SK-N-SH (cell line): ENCODE measurements at regions not wholly inside any gene's neighbourhood (a gene's known extent, or its start where the extent isn't known, plus 50 kb on each side); places are given as distances from the start of the nearest gene placed in this dataset.

Source experiments
- CTCF ChIA-PET: fragments of 300-600, 350-600 bp; formaldehyde crosslinking; extraction: SDS; loops from one replicate; lab custom pipeline; 2021; lab: Yijun Ruan, JAX
- POLR2A ChIA-PET: fragments of 350-600 bp; sonication (Branson Sonifier 250); formaldehyde crosslinking; extraction: SDS; loops from one replicate; lab custom pipeline; 2020; ENCODE audit warnings: antibody characterized with exemption, inconsistent platforms; lab: Yijun Ruan, JAX
- DNase-seq: peaks from one replicate; pipeline ENCODE4 v3.0.0; 2012
- H2AFZ ChIP-seq: fragments of 200-600 bp; sonication (generic); 2 replicates; pipeline ENCODE4 v1.8.1; 2016; ENCODE audit warnings: antibody characterized with exemption, mild to moderate bottlenecking, low read depth
- H3F3A ChIP-seq: fragments of 200-600 bp; sonication (generic); replicated peaks from 2 replicates; pipeline ENCODE3; 2016; ENCODE audit warnings: antibody characterized with exemption, mild to moderate bottlenecking; ENCODE audit not compliant: insufficient read depth
- H3K27ac ChIP-seq, 2 experiments: fragments of 200-500 bp in 1 of 2; fragments of 200-600 bp in 1 of 2; sonication (Bioruptor generic) in 1 of 2; sonication (generic), shearing (Covaris generic) in 1 of 2; 2 replicates each; pipeline versions ENCODE4 v1.5.1 to v1.6.1; 2014 to 2016; ENCODE audit warnings: low read depth in 2 of 2, inconsistent platforms in 1 of 2, low read length in 1 of 2, mild to moderate bottlenecking in 1 of 2, mixed read lengths in 1 of 2
- H3K27me3 ChIP-seq: fragments of 200-600 bp; sonication (generic), shearing (Covaris generic); 2 replicates; pipeline ENCODE4 v1.6.1; 2016; ENCODE audit warnings: mixed run types; ENCODE audit not compliant: insufficient read depth
- H3K36me3 ChIP-seq, 2 experiments: fragments of 200-500 bp in 1 of 2; fragments of 200-600 bp in 1 of 2; sonication (Bioruptor generic) in 1 of 2; sonication (generic) in 1 of 2; replicated peaks in 1 of 2; 2 replicates each; pipeline versions ENCODE3 to v1.5.1; 2014 to 2016; ENCODE audit warnings: low read length in 1 of 2, mild to moderate bottlenecking in 1 of 2; ENCODE audit not compliant: insufficient read depth in 2 of 2, control insufficient read depth in 1 of 2
- H3K4me1 ChIP-seq, 2 experiments: fragments of 200-500 bp in 1 of 2; fragments of 200-600 bp in 1 of 2; sonication (Bioruptor generic) in 1 of 2; sonication (generic), shearing (Covaris generic) in 1 of 2; 2 replicates each; pipeline versions ENCODE4 v1.5.1 to v1.6.1; 2014 to 2016; ENCODE audit warnings: low read depth in 1 of 2, low read length in 1 of 2, mixed run types in 1 of 2; ENCODE audit not compliant: insufficient read depth in 2 of 2, control insufficient read depth in 1 of 2
- H3K4me2 ChIP-seq: fragments of 200-600 bp; sonication (generic), shearing (Covaris generic); 2 replicates; pipeline ENCODE4 v1.6.1; 2017; ENCODE audit warnings: mixed run types
- H3K4me3 ChIP-seq, 2 experiments: fragments of 200-500 bp in 1 of 2; fragments of 200-600 bp in 1 of 2; sonication (Bioruptor generic) in 1 of 2; sonication (generic), shearing (Covaris generic) in 1 of 2; 2 replicates each; pipeline versions ENCODE4 v1.5.1 to v1.8.1; 2014 to 2016; ENCODE audit warnings: low read depth in 2 of 2, inconsistent platforms in 1 of 2, low read length in 1 of 2, mild to moderate bottlenecking in 1 of 2, mixed read lengths in 1 of 2, moderate library complexity in 1 of 2
- H3K79me2 ChIP-seq: fragments of 200-600 bp; sonication (generic); 2 replicates; pipeline ENCODE4 v1.8.1; 2017; ENCODE audit warnings: mild to moderate bottlenecking; ENCODE audit not compliant: insufficient read depth
- H3K9ac ChIP-seq: fragments of 200-600 bp; sonication (generic); 2 replicates; pipeline ENCODE4 v1.6.1; 2017; ENCODE audit warnings: mixed run types
- H3K9me2 ChIP-seq: fragments of 200-600 bp; sonication (generic); 2 replicates; pipeline ENCODE4 v1.6.1; 2017; ENCODE audit warnings: mixed run types
- H3K9me3 ChIP-seq: fragments of 200-600 bp; sonication (generic); 2 replicates; pipeline ENCODE4 v1.6.1; 2017; ENCODE audit warnings: mixed run types, mild to moderate bottlenecking, moderate library complexity
- H4K20me1 ChIP-seq: fragments of 200-600 bp; sonication (generic); 2 replicates; pipeline ENCODE4 v1.6.1; 2017; ENCODE audit warnings: mild to moderate bottlenecking, mixed run types; ENCODE audit not compliant: insufficient read depth
- CHD2 ChIP-seq: fragments of 150-350 bp; IDR thresholded peaks from 2 replicates; pipeline ENCODE4 v1.6.1; 2018; ENCODE audit warnings: low read length; ENCODE audit not compliant: partially characterized antibody
- ELF1 ChIP-seq: IDR thresholded peaks from 2 replicates; pipeline ENCODE4 v1.4.0; 2012
- EP300 ChIP-seq, 2 experiments: IDR thresholded peaks; 2 replicates each; pipeline versions ENCODE4 v1.4.0 to v1.6.1; 2012; ENCODE audit warnings: borderline replicate concordance in 1 of 2, low read depth in 1 of 2, low read length in 1 of 2
- EZH2phosphoT487 ChIP-seq: fragments of 200-600 bp; sonication (generic); IDR thresholded peaks from 2 replicates; pipeline ENCODE4 v1.6.1; 2017; ENCODE audit warnings: low read depth, mixed run types, mild to moderate bottlenecking, antibody characterized with exemption, moderate library complexity, borderline replicate concordance
- FOSL2 ChIP-seq: IDR thresholded peaks from 2 replicates; pipeline ENCODE4 v1.4.0; 2012; ENCODE audit warnings: low read depth, mild to moderate bottlenecking, moderate library complexity, borderline replicate concordance
- MEF2A ChIP-seq: IDR thresholded peaks from 2 replicates; pipeline ENCODE4 v1.4.0; 2012; ENCODE audit warnings: low read depth, borderline replicate concordance
- POLR2AphosphoS5 ChIP-seq: IDR thresholded peaks from 2 replicates; pipeline ENCODE4 v1.6.1; 2012; ENCODE audit warnings: low read depth, low read length
- RAD21 ChIP-seq: IDR thresholded peaks from 2 replicates; pipeline ENCODE4 v1.6.1; 2012; ENCODE audit warnings: mild to moderate bottlenecking, low read length
- RCOR1 ChIP-seq: fragments of 150-350 bp; IDR thresholded peaks from 2 replicates; pipeline ENCODE4 v1.6.1; 2017; ENCODE audit warnings: antibody characterized with exemption, low read length
- REST ChIP-seq: IDR thresholded peaks from 2 replicates; pipeline ENCODE4 v1.6.1; 2012; ENCODE audit warnings: mild to moderate bottlenecking, low read depth, low read length, moderate library complexity
- RFX5 ChIP-seq: IDR thresholded peaks from 2 replicates; pipeline ENCODE4 v1.6.1; 2012; ENCODE audit warnings: mild to moderate bottlenecking, improper control_type of control experiment, low read length
- RXRA ChIP-seq: IDR thresholded peaks from 2 replicates; pipeline ENCODE4 v1.4.0; 2012; ENCODE audit warnings: low read depth, mild to moderate bottlenecking, borderline replicate concordance
- SIN3A ChIP-seq: IDR thresholded peaks from 2 replicates; pipeline ENCODE4 v1.6.1; 2012; ENCODE audit warnings: low read depth, mild to moderate bottlenecking, low read length, moderate library complexity, borderline replicate concordance
- SMC3 ChIP-seq: IDR thresholded peaks from 2 replicates; pipeline ENCODE4 v1.6.1; 2012; ENCODE audit warnings: low read depth, low read length, improper control_type of control experiment
- TEAD4 ChIP-seq: IDR thresholded peaks from 2 replicates; pipeline ENCODE4 v1.4.0; 2012; ENCODE audit warnings: mild to moderate bottlenecking, borderline replicate concordance; ENCODE audit not compliant: insufficient read depth
- YY1 ChIP-seq: IDR thresholded peaks from 2 replicates; pipeline ENCODE4 v1.4.0; 2012; ENCODE audit warnings: low read depth, mild to moderate bottlenecking
- ZBTB33 ChIP-seq: IDR thresholded peaks from 2 replicates; pipeline ENCODE4 v1.4.0; 2012; ENCODE audit warnings: low read depth, borderline replicate concordance
- WGBS: methylation state at CpG from one replicate; pipeline ENCODE4 v1.1.6; 2017; ENCODE audit warnings: low lambda C conversion rate; 5-methylcytosine and 5-hydroxymethylcytosine counted together
- TF ChIP-seq, protein P1 (sequence below): IDR thresholded peaks from 2 replicates; pipeline ENCODE4; 2012
- TF ChIP-seq, protein P2 (sequence below): IDR thresholded peaks from 2 replicates; pipeline ENCODE4 v1.4.0; 2012; ENCODE audit warnings: low read depth, borderline replicate concordance

- no peak overlapping the region for H3K4me3 ChIP-seq
- no peak overlapping the region for H3K4me2 ChIP-seq
- H3K27ac ChIP-seq: no peak overlapping the region
- no peaks in the 10 kb centered on the region for H3F3A ChIP-seq
- H4K20me1 ChIP-seq: no peaks in the 10 kb centered on the region
- no peak overlapping the region for H2AFZ ChIP-seq
- TF ChIP-seq, protein P1, sequence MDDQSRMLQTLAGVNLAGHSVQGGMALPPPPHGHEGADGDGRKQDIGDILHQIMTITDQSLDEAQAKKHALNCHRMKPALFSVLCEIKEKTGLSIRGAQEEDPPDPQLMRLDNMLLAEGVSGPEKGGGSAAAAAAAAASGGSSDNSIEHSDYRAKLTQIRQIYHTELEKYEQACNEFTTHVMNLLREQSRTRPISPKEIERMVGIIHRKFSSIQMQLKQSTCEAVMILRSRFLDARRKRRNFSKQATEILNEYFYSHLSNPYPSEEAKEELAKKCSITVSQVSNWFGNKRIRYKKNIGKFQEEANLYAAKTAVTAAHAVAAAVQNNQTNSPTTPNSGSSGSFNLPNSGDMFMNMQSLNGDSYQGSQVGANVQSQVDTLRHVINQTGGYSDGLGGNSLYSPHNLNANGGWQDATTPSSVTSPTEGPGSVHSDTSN: no peak
- TF ChIP-seq MEF2A (no peak), RFX5 (no peak)
- TF ChIP-seq, all 33 proteins: peak for 0
- no peak for DNase-seq
- Histone ChIP-seq H3K9me2 (no peaks in the 10 kb centered on the region), H3K36me3 (no peaks in the 10 kb centered on the region), H3K9me3 (no peaks in the 10 kb centered on the region), H3K79me2 (no peaks in the 10 kb centered on the region), H3K9ac (no peak overlapping the region), H3K27me3 (no peaks in the 10 kb centered on the region), H3K4me1 (no peaks in the 10 kb centered on the region)
- ChIA-PET CTCF (interaction anchor here (1.1 kb wide), 1 partner anchor 21 kb away, joined by 3 read pairs; no protein-coding TSS in a partner anchor), POLR2A (no interaction called here)
These were observed 416.5 kb upstream of the SMIM31 start for GRCh38 chr4:164337219-164337944.

DNA sequence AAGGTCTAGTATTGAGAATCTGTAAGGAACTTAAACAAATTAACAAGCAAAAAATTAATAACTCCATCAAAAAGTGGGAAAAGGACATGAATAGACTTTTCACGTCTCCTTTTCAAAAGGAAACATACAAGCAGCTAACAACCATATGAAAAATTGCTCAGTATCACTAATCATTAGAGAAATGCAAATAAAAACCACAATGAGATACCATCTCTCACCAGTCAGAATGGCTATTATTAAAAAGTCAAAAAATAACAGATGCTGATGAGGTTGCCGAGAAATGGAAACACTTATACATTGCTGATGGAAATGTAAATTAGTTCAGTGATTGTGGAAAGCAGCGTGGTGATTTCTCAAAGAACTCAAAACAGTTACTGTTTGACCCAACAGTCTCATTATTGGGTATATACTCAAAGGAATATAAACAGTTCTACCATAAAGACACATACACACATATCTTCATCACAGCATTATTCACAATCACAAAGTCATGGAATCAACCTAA, 410.4 kb upstream of the SMIM31 start:
- ChIA-PET CTCF (no interaction called here), POLR2A (no interaction called here)
- Histone ChIP-seq H3K79me2 (no peaks in the 10 kb centered on the region), H3K9me2 (no peaks in the 10 kb centered on the region), H3K36me3 (no peaks in the 10 kb centered on the region), H3K9ac (no peak overlapping the region), H3K27ac (no peak overlapping the region), H3K4me1 (no peaks in the 10 kb centered on the region; a peak in 1 of 4 replicates), H3K27me3 (no peaks in the 10 kb centered on the region), H3K4me2 (no peak overlapping the region), H3K4me3 (no peak overlapping the region), H4K20me1 (no peaks in the 10 kb centered on the region), H3K9me3 (no peaks in the 10 kb centered on the region), H3F3A (no peaks in the 10 kb centered on the region), H2AFZ (no peak overlapping the region)
- no peak for DNase-seq
- 2% methylated on average over 3 of the region's 3 CpGs for WGBS
- TF ChIP-seq EZH2phosphoT487 (no peak), SMC3 (no peak), ZBTB33 (no peak), CHD2 (no peak), TEAD4 (no peak), YY1 (no peak), RAD21 (no peak), ELF1 (no peak), RCOR1 (no peak), RXRA (no peak), SIN3A (no peak), FOSL2 (no peak), EP300 (IDR thresholded peaks at IDR 0.05; ENCODE audit: borderline replicate concordance in 1 of 2, low read depth in 1 of 2, low read length in 1 of 2) (no peak), POLR2AphosphoS5 (no peak), REST (no peak)
- TF ChIP-seq, protein P2, sequence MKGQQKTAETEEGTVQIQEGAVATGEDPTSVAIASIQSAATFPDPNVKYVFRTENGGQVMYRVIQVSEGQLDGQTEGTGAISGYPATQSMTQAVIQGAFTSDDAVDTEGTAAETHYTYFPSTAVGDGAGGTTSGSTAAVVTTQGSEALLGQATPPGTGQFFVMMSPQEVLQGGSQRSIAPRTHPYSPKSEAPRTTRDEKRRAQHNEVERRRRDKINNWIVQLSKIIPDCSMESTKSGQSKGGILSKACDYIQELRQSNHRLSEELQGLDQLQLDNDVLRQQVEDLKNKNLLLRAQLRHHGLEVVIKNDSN: no peak
- TF ChIP-seq, protein P1: no peak
